ENCODE measurements at regions not wholly inside any gene's neighbourhood (a gene's known extent, or its start where the extent isn't known, plus 50 kb on each side); places are given as distances from the start of the nearest gene placed in this dataset.

- TF ChIP-seq CTCF (IDR thresholded peaks at IDR 0.05) = no peak
- TF ChIP-seq POLR2A (IDR thresholded peaks at IDR 0.05) = no peak
Measured at GRCh38 chr3:24804095-24804494, 309.4 kb upstream of the THRB start.
